Right hindlimb (tissue), 1 donor: ENCODE measurements at regions not wholly inside any gene's neighbourhood (a gene's known extent, or its start where the extent isn't known, plus 50 kb on each side); places are given as distances from the start of the nearest gene placed in this dataset.
"Not testable (repeated sequence)": the region's sequence is repeated elsewhere in the genome, so short reads cannot be mapped to it uniquely, and the experiment has no call there.

Experiments
- DNase-seq: peaks from one replicate; pipeline ENCODE4 v3.0.0-alpha.2; 2018

GRCh38 chr14:19268047-19268627 is 166.0 kb downstream of the POTEG start:
- DNase-seq = not testable (repeated sequence)

GRCh38 chr14:19272235-19272634 is 161.9 kb downstream of the POTEG start:
- DNase-seq = not testable (repeated sequence)

GRCh38 chr14:19289669-19290068 is 144.5 kb downstream of the POTEG start:
- DNase-seq = not testable (repeated sequence)

GRCh38 chr14:19300243-19300642 is 133.9 kb downstream of the POTEG start:
- DNase-seq = not testable (repeated sequence)

- not testable (repeated sequence) for DNase-seq
Observed at GRCh38 chr14:19300838-19301237, 133.3 kb downstream of the POTEG start.

DNA sequence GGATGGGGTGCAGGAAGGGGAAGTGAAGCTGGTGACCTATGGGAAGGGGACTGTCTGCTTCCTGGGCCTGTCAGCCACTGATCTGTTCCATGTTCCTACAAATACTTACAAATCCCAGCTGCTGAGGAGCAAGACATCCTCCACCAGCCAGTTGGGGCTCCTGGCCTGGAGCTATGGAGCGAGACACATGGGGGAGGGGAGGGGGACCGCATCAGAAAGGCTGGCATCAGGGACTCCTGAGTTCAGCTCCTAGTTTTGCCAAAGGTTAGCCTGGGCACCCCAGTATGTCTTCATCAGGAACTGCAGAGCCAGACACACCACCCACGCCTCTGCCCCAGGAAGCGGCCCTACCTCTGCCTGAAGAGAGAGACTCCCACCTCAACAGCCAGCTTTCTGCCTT is 130.3 kb downstream of the POTEG start:
- DNase-seq = not testable (repeated sequence)

GRCh38 chr14:19304442-19304841 is 129.7 kb downstream of the POTEG start:
- not testable (repeated sequence) for DNase-seq

- not testable (repeated sequence) for DNase-seq
Observed at GRCh38 chr14:19304918-19305317, 129.2 kb downstream of the POTEG start.

GRCh38 chr14:19305776-19306175 is 128.4 kb downstream of the POTEG start:
- DNase-seq = not testable (repeated sequence)

GRCh38 chr14:19306405-19306804 is 127.7 kb downstream of the POTEG start:
- not testable (repeated sequence) for DNase-seq

DNA sequence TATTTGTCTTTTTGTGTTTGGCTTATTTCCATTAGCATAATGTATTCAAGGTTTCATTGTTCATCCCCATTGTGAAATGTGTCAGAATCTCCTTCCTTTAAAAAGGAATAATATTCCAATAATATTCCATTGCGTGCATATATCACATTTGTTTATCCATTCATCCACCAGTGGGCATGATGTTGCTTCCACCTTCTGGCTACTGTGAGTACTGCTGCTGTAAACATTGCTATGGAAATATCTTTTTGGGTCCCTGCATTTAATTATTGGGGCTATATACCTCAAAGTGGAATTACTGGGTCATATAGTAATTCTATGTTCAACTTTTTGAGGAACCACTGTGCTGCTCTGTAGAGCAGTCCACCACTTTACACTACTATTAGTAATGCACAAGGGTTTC is 123.1 kb downstream of the POTEG start:
- DNase-seq = not testable (repeated sequence)

GRCh38 chr14:19330678-19331077 is 103.5 kb downstream of the POTEG start:
- not testable (repeated sequence) for DNase-seq

DNA sequence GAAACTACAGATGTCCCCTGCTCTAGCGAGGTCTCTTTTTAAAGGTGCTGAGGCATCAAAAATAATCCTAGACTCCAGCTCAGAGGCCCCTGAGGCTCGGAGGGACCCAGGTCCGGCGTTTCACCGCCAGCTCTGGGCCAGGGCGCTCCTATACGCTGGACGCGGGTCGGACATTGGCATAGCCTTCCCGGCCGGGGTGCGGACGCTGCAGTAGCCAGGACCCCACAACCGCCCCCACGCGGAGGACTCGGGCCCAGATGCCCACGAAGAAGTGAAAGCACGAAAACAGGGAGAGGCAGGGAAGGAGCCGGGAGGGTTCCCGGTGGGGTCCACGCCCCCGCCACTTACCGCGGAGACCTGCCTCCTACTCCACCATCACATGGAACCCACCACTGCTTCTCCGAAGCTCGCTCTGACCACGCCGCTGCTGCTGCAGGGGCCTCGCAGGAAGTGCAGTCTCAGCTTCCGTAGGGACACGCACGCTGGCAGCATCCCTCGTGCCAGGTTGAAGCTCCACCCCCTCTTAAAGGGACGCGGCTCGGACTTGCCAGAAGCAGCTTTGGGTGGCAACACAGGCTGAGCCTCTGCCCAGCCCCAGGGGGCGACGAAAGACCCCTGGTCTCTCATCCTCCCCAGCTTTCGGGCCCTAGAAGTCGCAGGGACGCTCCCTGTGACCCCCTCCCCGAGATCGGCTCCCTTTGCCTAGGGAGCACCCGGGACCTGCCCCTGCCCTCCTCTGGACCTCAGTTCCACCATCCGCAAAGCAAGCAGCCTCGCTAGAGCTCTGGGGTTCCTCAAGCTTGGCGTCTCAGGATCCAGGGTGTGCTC is 96.7 kb downstream of the POTEG start:
- DNase-seq = not testable (repeated sequence)

DNA sequence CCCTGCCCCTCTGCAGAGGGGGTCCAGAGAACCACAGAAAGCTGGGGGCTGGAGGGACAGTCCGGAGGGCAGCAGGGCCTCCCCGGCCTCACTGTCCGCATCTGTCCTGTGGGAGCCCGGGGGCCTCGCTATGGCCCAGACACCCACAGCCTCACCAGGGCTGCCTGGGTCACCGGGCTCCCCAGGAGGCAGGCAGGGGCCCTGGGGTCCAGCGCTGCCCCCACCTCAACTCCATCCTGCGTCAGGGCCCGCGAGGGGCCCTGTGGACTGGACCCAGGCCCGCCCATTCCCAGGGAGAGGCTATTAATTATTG is 96.1 kb downstream of the POTEG start:
- not testable (repeated sequence) for DNase-seq

DNA sequence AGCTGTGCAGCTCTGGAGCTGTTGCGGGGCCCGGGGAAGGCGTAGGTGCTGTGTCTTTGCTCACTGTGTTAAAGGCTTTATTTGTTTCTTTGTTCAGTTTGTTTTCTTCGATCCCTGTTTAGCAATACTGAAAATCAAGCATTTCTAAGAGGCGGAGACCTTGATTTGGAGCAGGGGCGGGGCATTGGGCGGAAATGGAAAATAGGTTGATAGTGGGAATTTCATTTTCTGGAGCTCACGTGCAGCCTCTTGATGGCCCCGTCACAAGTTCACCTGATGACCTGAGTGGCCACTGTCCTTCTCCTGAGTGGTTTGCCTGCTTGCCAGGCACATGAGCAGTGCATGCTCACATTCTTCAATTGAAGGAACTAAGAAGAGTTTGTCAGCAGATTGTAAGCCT is 93.2 kb downstream of the POTEG start:
- DNase-seq = not testable (repeated sequence)

DNA sequence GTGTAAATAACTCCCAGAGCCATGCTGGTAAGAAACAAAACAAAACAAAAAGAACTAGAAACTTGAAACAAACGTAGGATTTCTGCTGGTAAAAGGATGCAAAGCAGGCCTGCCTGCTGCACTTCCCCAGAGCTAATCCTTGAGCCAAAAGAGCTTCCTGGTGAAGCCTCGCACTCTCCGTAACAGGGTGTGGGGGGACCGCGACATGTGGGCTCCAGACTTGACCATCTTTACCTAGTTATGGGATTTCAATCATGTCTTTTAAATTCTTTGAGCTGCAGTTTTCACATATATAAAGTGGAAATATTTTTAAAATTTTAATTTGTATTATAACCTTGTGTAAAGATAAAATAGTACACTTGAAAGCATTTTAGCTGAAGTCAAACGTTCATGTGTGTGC is 92.5 kb downstream of the POTEG start:
- not testable (repeated sequence) for DNase-seq

DNA sequence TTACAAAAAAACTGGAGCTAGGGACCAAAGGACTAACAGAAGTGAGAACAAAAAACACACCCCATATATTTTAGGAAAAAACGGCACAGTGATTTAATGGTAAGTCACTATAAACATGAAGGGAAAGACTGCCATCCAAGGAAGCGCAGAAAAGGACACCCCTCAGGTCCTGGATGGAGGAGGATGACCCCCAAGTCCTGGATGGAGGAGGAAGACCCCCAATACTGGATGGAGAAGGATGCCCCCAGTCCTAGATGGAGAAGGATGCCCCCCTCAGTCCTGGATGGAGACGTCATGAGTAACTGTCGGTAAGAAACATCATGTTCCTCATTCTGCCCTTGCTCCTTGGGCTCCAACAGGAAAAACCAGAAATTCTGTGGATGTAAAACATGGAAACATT is 89.9 kb downstream of the POTEG start:
- not testable (repeated sequence) for DNase-seq

DNA sequence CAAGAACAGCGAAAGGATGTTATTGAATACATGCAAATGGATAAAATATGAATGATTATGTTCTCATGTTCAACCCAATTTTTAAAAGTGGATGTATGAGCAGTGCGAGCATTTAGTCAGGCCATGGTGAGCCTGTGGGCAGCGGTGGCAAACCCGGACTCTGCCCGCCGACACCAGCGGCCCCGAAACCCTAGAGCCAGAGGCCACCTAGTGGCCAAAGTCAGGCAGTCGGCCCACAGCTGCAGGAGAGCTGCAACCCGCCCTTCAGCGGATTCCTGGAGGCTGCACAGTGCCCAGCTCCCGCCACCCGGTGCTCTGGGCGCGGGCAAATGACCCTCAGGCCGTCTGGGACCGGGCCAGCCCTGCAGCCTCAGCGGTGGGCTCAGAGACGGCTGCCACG is 89.5 kb downstream of the POTEG start:
- DNase-seq = not testable (repeated sequence)

DNA sequence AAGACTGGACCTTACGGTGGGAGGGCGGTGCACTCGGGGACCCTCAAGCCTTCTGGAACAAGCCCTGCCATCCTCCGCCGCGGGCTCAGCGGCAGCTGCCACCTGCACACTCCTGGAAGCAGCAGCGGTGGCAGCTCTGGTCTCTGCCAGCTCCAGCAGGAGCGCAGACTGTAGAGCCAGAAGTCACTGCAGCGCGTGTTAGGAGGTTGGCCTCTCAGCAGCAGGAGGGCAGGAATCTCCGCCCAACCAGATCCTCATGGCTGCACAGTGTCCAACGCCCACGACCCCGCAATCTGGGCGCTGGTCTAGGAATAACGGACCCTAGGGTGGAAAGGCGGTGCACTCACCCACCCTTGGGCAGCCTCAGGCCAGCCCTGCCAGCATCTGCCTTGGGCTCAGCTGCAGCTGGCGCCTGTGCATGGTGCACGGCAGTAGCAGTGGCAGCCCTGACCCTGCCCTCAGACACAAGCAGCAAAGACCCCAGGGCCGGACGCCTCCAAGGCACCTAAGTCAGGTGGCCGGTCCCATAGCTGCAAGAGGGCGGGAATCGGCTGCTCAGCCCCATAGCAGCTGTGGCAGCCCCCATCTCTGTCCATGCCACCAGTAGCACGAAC is 88.7 kb downstream of the POTEG start:
- not testable (repeated sequence) for DNase-seq

- DNase-seq = not testable (repeated sequence)
Observed at GRCh38 chr14:19346074-19346480, 88.1 kb downstream of the POTEG start.

DNA sequence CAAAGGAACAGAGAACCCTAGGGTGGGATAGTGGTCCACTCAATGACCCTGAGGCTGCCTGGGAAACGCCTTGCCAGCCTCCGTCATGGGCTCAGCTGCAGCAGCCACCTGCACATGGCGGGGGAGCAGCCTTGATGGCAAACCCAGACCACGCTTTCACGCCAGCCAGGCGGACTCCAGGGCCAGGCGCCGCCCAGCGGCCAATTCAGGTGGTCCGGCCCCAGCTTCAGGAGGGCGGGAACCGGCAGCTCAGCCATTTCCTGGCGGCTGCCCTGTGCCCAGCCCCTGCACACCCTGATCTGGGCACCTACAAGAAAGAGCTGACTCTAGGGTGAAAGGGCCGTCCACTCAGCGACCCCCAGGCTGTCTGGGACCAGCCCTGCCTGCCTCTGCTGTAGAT is 87.5 kb downstream of the POTEG start:
- DNase-seq = not testable (repeated sequence)

DNA sequence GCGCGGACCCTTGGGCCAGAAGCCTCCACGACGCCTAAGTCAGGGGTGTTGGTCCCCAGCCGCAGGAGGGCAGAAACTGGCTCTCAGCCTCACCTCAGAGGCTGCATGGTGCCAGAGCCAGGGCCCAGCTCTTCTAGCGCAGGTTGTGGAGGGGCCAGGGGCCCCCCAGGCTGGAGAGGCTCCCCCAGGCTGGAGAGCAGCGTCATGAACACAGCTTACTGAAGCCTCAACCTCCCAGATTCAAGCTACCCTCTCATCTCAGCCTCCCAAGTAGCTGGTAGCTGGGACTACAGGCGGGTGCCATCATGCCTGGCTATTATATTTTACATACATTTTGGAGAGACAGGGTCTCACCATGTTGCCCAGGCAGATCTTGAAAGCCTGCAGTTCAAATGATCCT is 87.0 kb downstream of the POTEG start:
- not testable (repeated sequence) for DNase-seq
